ENCODE measurements at regions not wholly inside any gene's neighbourhood (a gene's known extent, or its start where the extent isn't known, plus 50 kb on each side); places are given as distances from the start of the nearest gene placed in this dataset.

- TF ChIP-seq CTCF (IDR thresholded peaks at IDR 0.05 in 2 of 3, conservative IDR thresholded peaks at IDR 0.05 in 1 of 3; ENCODE audit: control insufficient read depth in 2 of 3, extremely low read depth in 1 of 3, insufficient read depth in 1 of 3, low read depth in 3 of 3, low read length in 3 of 3): no peak
- no peak for TF ChIP-seq ZZZ3 (IDR thresholded peaks at IDR 0.05; ENCODE audit: control insufficient read depth, insufficient read length, low read depth)
- TF ChIP-seq POLR2AphosphoS5 (IDR thresholded peaks at IDR 0.05; ENCODE audit: low read length): no peak
- TF ChIP-seq CREB1 (IDR thresholded peaks at IDR 0.05; ENCODE audit: low read depth): no peak
- TF ChIP-seq TCF7 (IDR thresholded peaks at IDR 0.05; ENCODE audit: borderline replicate concordance): no peak
- no peak for TF ChIP-seq NFIC (IDR thresholded peaks at IDR 0.05; ENCODE audit: low read depth, low read length)
- TF ChIP-seq RAD21 (IDR thresholded peaks at IDR 0.05; ENCODE audit: insufficient read depth, low read depth, low read length): no peak
- TF ChIP-seq PKNOX1 (IDR thresholded peaks at IDR 0.05): no peak
- TF ChIP-seq CHD2 (IDR thresholded peaks at IDR 0.05; ENCODE audit: borderline replicate concordance, low read depth, low read length): no peak
- TF ChIP-seq ETV6 (conservative IDR thresholded peaks at IDR 0.05 in 1 of 2, IDR thresholded peaks at IDR 0.05 in 1 of 2; ENCODE audit: borderline replicate concordance in 1 of 2, low read depth in 1 of 2): no peak
- TF ChIP-seq JUND (IDR thresholded peaks at IDR 0.05; ENCODE audit: low read depth, low read length): no peak
- no peak for TF ChIP-seq POLR2A (IDR thresholded peaks at IDR 0.05; ENCODE audit: low read depth, low read length)
Observed at GRCh38 chr3:35254917-35255316, 384.4 kb upstream of the ARPP21 start.
